GM20000 (cell line): ENCODE measurements at regions not wholly inside any gene's neighbourhood (a gene's known extent, or its start where the extent isn't known, plus 50 kb on each side); places are given as distances from the start of the nearest gene placed in this dataset.
"Not testable (repeated sequence)": the region's sequence is repeated elsewhere in the genome, so short reads cannot be mapped to it uniquely, and the experiment has no call there.

Source experiments
- DNase-seq: peaks from one replicate; pipeline ENCODE4 v3.0.0; 2012; ENCODE audit warnings: low spot score
- CTCF ChIP-seq: IDR thresholded peaks from 2 replicates; pipeline ENCODE4 v1.5.1; 2012; ENCODE audit warnings: mild to moderate bottlenecking, control low read depth; ENCODE audit errors: extremely low read depth, missing control alignments

GRCh38 chr4:138446456-138446855, 204.3 kb upstream of the SLC7A11 start:
- DNase-seq: no peak
- no peak for TF ChIP-seq CTCF

- TF ChIP-seq CTCF: no peak
- DNase-seq: no peak
Observed at GRCh38 chr4:138445098-138445497, 202.9 kb upstream of the SLC7A11 start.

- DNase-seq: no peak
- TF ChIP-seq CTCF: no peak
Observed at GRCh38 chr4:138444260-138444659, 202.1 kb upstream of the SLC7A11 start.

- no peak for TF ChIP-seq CTCF
- no peak for DNase-seq
Observed at GRCh38 chr4:138439143-138439581, 197.0 kb upstream of the SLC7A11 start.

- DNase-seq: no peak
Observed at GRCh38 chr4:138438608-138439007, 196.5 kb upstream of the SLC7A11 start.

GRCh38 chr4:138437263-138437851, 195.2 kb upstream of the SLC7A11 start:
- DNase-seq: no peak
- TF ChIP-seq CTCF: no peak

More at GRCh38 chr4:138438608-138439007, 196.5 kb upstream of the SLC7A11 start:
- TF ChIP-seq CTCF: no peak

- not testable (repeated sequence) for DNase-seq
Observed at GRCh38 chr4:138435733-138436132, 193.6 kb upstream of the SLC7A11 start.

- DNase-seq: not testable (repeated sequence)
Observed at GRCh38 chr4:138435046-138435445, 192.9 kb upstream of the SLC7A11 start.
